MM.1S (cell line): ENCODE measurements at regions not wholly inside any gene's neighbourhood (a gene's known extent, or its start where the extent isn't known, plus 50 kb on each side); places are given as distances from the start of the nearest gene placed in this dataset.

Experiments used
- CTCF ChIP-seq: fragments of 300-600 bp; sonication (generic); IDR thresholded peaks from 2 replicates; pipeline ENCODE4 v1.5.1; 2016; ENCODE audit warnings: antibody characterized with exemption, low read length, mixed read lengths
- EZH2 ChIP-seq: fragments of 300-600 bp; sonication (generic); optimal IDR thresholded peaks from 2 replicates; pipeline ENCODE3; 2017; ENCODE audit warnings: low read depth, mild to moderate bottlenecking, antibody characterized with exemption, low read length, mixed read lengths

- TF ChIP-seq CTCF: no peak
- TF ChIP-seq EZH2: no peak
Measured at GRCh38 chr10:125276133-125276532, 115.8 kb upstream of the CTBP2 start.
